ENCODE measurements at regions not wholly inside any gene's neighbourhood (a gene's known extent, or its start where the extent isn't known, plus 50 kb on each side); places are given as distances from the start of the nearest gene placed in this dataset.
A peak's percentile ranks its signal among the peaks of the same experiment; 100 is the strongest.
"Not testable (repeated sequence)": the region's sequence is repeated elsewhere in the genome, so short reads cannot be mapped to it uniquely, and the experiment has no call there.

- no peak for DNase-seq
These were observed 80.8 kb upstream of the SLC8A3 start for GRCh38 chr14:70269582-70269981.

- DNase-seq: peak; percentile 12
These were observed 80.0 kb upstream of the SLC8A3 start for GRCh38 chr14:70268760-70269159.

GRCh38 chr14:70266157-70266556, 77.4 kb upstream of the SLC8A3 start:
- DNase-seq: no peak

GRCh38 chr14:70265422-70265821, 76.7 kb upstream of the SLC8A3 start:
- no peak for DNase-seq

- DNase-seq: no peak
These were observed 70.7 kb upstream of the SLC8A3 start for GRCh38 chr14:70259420-70259819.

- no peak for DNase-seq
These were observed 68.8 kb upstream of the SLC8A3 start for GRCh38 chr14:70257526-70257925.

GRCh38 chr14:70256601-70257000, 67.8 kb upstream of the SLC8A3 start:
- DNase-seq: no peak

GRCh38 chr14:70255071-70256057, 66.6 kb upstream of the SLC8A3 start:
- peak; percentile 58 for DNase-seq

- peak; percentile 67 for DNase-seq
These were observed 65.8 kb upstream of the SLC8A3 start for GRCh38 chr14:70254476-70254961.

- DNase-seq: not testable (repeated sequence)
These were observed 64.8 kb upstream of the SLC8A3 start for GRCh38 chr14:70253547-70253946.

- no peak for DNase-seq
These were observed 56.3 kb upstream of the SLC8A3 start for GRCh38 chr14:70245026-70245425.

- DNase-seq: no peak
These were observed 51.1 kb upstream of the SLC8A3 start for GRCh38 chr14:70239802-70240201.

GRCh38 chr14:70238635-70239034, 49.9 kb upstream of the SLC8A3 start:
- DNase-seq: not testable (repeated sequence)

Data from NCI-H345 (cell line).